ENCODE measurements at regions not wholly inside any gene's neighbourhood (a gene's known extent, or its start where the extent isn't known, plus 50 kb on each side); places are given as distances from the start of the nearest gene placed in this dataset.
A peak's percentile ranks its signal among the peaks of the same experiment; 100 is the strongest.

DNA sequence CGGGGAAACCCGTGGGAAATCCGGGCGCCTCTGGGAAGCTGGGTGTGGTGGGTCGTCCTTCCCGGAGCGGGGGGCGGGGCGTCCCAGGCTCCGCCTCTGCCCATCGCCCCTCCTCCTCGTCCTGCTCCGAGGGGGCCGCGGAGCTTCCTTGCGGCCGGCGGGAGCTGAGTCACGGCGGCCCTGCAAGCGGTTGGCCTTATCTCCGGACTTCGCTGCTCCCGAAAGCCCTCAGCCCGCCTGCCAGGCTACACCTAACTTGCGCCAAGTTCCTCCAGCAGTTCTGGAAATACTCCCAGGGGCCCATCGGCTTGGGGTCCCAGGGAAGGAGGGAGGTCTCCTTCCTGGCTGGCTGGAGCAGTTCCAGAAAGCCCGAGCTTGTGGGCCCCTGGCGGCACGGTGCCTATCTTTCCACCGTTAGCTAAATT lies 54.1 kb upstream of the CDKN2AIPNL start:
- Histone ChIP-seq H3K36me3 (ENCODE audit: control insufficient read depth in 4 of 4, insufficient read depth in 4 of 4, low read length in 4 of 4) (no peaks in the 10 kb centered on the region), H3K4me1 (ENCODE audit: control insufficient read depth in 5 of 5, insufficient read depth in 5 of 5, low read length in 5 of 5) (peaks cover 0 to 20% (median 6%) of the 10 kb centered on the region in 5 donors), H3K9me3 (ENCODE audit: control insufficient read depth in 4 of 4, insufficient read depth in 3 of 4, low read length in 3 of 4) (no peaks in the 10 kb centered on the region), H3K27ac (ENCODE audit: low read depth in 1 of 2, low read length in 1 of 2) (peak overlapping the region; percentile 90 to 99), H3K27me3 (ENCODE audit: control insufficient read depth in 3 of 3, insufficient read depth in 3 of 3, low read length in 2 of 3) (no peaks in the 10 kb centered on the region), H3K4me3 (no peak overlapping the region), H3K9ac (ENCODE audit: insufficient read depth in 1 of 2, low read length in 2 of 2) (no peak overlapping the region)
- DNase-seq (peak; percentile 89 to 93 (median 90)), ATAC-seq (ENCODE audit: insufficient read depth, low FRiP score) (peak; percentile 88)
- 0 to 1% methylated on average over 24 to 31 of the region's 31 CpGs for WGBS, 2 donors
- TF ChIP-seq, protein P1, sequence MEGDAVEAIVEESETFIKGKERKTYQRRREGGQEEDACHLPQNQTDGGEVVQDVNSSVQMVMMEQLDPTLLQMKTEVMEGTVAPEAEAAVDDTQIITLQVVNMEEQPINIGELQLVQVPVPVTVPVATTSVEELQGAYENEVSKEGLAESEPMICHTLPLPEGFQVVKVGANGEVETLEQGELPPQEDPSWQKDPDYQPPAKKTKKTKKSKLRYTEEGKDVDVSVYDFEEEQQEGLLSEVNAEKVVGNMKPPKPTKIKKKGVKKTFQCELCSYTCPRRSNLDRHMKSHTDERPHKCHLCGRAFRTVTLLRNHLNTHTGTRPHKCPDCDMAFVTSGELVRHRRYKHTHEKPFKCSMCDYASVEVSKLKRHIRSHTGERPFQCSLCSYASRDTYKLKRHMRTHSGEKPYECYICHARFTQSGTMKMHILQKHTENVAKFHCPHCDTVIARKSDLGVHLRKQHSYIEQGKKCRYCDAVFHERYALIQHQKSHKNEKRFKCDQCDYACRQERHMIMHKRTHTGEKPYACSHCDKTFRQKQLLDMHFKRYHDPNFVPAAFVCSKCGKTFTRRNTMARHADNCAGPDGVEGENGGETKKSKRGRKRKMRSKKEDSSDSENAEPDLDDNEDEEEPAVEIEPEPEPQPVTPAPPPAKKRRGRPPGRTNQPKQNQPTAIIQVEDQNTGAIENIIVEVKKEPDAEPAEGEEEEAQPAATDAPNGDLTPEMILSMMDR (IDR thresholded peaks at IDR 0.05; ENCODE audit: control extremely low read depth, extremely low read depth) = no peak

DNA sequence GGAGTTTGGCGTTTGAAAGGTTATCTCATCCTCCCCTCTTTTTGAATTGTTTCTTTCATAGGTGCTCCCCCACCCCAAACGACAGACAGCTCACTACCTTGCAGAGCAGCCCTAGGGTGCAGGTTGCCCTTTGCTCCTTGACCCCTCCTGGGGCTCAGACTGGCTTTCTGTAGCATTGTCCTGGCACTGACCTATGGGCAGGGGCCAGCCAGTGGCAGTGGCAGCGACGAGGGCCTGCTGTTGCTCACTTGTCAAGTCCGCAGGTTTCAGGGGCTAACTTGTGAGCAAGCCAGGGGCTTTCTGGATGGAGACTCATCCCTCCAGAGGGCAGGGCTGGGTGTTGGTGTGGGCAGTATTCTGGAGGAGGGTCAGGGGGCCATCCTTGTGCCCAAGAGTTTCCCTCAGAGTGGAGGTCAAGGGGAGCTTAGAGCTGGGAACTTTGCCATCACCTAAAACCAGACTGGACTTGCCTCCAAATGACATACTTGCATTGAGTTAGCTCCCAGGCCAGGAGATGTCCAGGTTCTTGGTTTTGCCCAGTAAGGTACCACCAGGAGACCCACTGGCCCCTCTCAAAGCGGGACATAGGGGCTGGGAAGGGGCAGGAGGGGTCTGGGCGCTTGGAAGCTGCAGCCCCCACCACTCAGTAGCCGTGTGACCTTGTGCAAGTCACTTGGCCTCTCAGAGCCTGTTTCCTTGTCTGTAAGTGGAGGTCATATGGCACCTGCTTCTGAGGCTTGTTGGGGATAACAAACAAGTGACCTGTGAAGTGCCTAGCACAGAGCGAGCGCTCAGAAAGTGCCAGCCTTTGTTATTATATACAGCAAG lies 53.5 kb upstream of the CDKN2AIPNL start:
- no peak overlapping the region for H3K4me3 ChIP-seq
- H3K9ac ChIP-seq (ENCODE audit: insufficient read depth in 1 of 2, low read length in 2 of 2) = no peak overlapping the region
- WGBS, 2 donors = 56 to 69% methylated on average over 10 of the region's 10 CpGs
- ATAC-seq (ENCODE audit: insufficient read depth, low FRiP score) (no peak), DNase-seq (no peak)
- H3K27ac ChIP-seq (ENCODE audit: low read depth in 1 of 2, low read length in 1 of 2) = peak overlapping the region; percentile 90 to 99
- no peaks in the 10 kb centered on the region for H3K9me3 ChIP-seq (ENCODE audit: control insufficient read depth in 4 of 4, insufficient read depth in 3 of 4, low read length in 3 of 4)
- peaks cover 0 to 20% (median 6%) of the 10 kb centered on the region in 5 donors for H3K4me1 ChIP-seq (ENCODE audit: control insufficient read depth in 5 of 5, insufficient read depth in 5 of 5, low read length in 5 of 5)
- no peaks in the 10 kb centered on the region for H3K36me3 ChIP-seq (ENCODE audit: control insufficient read depth in 4 of 4, insufficient read depth in 4 of 4, low read length in 4 of 4)
- H3K27me3 ChIP-seq (ENCODE audit: control insufficient read depth in 3 of 3, insufficient read depth in 3 of 3, low read length in 2 of 3) = no peaks in the 10 kb centered on the region
- TF ChIP-seq, protein P1 (IDR thresholded peaks at IDR 0.05; ENCODE audit: control extremely low read depth, extremely low read depth) = no peak

DNA sequence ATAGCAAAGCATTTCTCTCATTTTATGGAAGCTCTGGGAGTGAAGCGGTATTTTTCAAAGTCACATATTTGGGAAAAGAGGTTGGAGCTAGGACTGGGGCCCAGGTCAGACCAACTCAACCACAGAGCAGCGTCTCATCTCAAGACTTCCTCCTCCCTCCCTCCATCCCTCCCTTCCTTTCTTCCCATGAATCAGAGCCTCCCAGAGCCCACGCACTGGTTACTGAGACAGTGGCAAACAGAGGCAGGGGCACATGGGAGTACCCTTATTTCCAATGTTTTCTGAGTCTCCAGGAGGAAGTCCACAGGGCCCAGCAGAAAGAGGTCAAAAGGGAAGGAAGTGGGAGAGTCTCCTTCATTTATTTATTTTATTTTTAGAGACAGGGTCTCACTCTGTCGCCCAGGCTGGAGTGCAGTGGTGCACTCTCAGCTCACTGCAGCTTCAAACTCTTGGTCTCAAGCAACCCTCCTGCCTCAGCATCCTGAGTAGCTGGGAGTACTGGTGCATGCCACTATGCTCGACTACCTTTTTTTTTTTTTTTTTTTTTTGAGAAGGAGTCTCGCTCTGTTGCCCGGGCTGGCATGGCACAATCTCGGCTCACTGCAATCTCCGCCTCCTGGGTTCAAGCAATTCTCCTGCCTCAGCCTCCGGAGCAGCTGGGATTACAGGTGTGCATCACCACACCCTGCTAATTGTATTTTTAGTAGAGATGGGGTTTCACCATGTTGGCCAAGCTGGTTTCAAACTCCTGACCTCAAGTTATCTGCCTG lies 52.5 kb upstream of the CDKN2AIPNL start:
- H3K27me3 ChIP-seq (ENCODE audit: control insufficient read depth in 3 of 3, insufficient read depth in 3 of 3, low read length in 2 of 3) = no peaks in the 10 kb centered on the region
- TF ChIP-seq, protein P1 (IDR thresholded peaks at IDR 0.05; ENCODE audit: control extremely low read depth, extremely low read depth) = no peak
- H3K9ac ChIP-seq (ENCODE audit: insufficient read depth in 1 of 2, low read length in 2 of 2) = no peak overlapping the region
- H3K4me3 ChIP-seq = no peak overlapping the region
- H3K36me3 ChIP-seq (ENCODE audit: control insufficient read depth in 4 of 4, insufficient read depth in 4 of 4, low read length in 4 of 4) = no peaks in the 10 kb centered on the region
- 51 to 69% methylated on average over 9 to 10 of the region's 10 CpGs for WGBS, 2 donors
- ATAC-seq (ENCODE audit: insufficient read depth, low FRiP score) = no peak
- no peak for DNase-seq
- H3K9me3 ChIP-seq (ENCODE audit: control insufficient read depth in 4 of 4, insufficient read depth in 3 of 4, low read length in 3 of 4) = no peaks in the 10 kb centered on the region
- H3K4me1 ChIP-seq (ENCODE audit: control insufficient read depth in 5 of 5, insufficient read depth in 5 of 5, low read length in 5 of 5) = peaks cover 0 to 20% (median 6%) of the 10 kb centered on the region in 5 donors
- H3K27ac ChIP-seq (ENCODE audit: low read depth in 1 of 2, low read length in 1 of 2) = no peak overlapping the region

All from lung (tissue), 11 donors.